Activated naive CD8-positive, alpha-beta T cell treated with anti-CD3 and anti-CD28 coated beads, Interleukin-2, amount 50 U/mL, for 16 hours (primary cell): ENCODE measurements at regions not wholly inside any gene's neighbourhood (a gene's known extent, or its start where the extent isn't known, plus 50 kb on each side); places are given as distances from the start of the nearest gene placed in this dataset.
"Not testable (repeated sequence)": the region's sequence is repeated elsewhere in the genome, so short reads cannot be mapped to it uniquely, and the experiment has no call there.

Source experiments
- DNase-seq: peaks from one replicate; pipeline ENCODE4 v3.0.0-alpha.2; 2020; ENCODE audit warnings: low read depth, low spot score

DNA sequence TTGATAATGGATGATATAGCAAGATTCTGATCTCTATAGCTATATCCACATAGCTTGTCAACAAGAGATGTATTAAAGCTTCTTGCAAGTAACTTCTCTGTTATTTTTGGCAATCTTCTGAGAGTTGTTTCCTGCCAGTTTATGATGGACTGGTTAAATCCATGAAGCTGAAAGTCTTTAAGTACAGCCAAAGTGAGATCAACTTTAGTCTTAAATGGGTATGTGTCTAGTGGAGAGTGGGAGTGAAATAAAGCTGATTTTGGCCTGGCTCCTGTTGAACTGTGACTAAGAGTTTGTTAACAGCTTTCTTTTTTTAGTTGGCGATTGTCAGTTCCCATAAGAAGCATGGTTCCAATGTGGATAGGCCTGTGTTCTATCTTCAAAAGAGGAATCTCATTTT lies 350.9 kb upstream of the PCSK5 start:
- DNase-seq = no peak

DNA sequence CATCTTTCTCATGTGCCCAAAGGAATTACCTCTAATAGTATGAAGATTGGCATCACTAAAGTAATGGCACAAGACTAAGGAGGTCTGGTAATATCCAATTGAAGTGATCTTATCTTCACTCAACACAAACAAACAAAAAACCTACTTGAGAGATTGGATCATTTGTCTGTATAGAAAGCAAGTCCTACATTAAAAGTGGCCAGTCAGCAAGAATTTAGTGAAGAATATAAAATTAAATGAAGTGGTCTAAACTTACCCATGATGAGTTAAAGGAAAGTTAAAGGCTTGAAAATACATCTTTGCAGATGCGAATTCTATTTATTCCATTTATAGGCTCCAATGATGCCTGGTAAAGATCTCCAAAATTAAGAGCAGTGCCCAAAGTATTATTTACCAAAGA lies 350.3 kb upstream of the PCSK5 start:
- DNase-seq = no peak

- DNase-seq = no peak
Measured at GRCh38 chr9:75541734-75542133, 348.7 kb upstream of the PCSK5 start.

- DNase-seq = no peak
Measured at GRCh38 chr9:75544815-75545214, 345.7 kb upstream of the PCSK5 start.

DNA sequence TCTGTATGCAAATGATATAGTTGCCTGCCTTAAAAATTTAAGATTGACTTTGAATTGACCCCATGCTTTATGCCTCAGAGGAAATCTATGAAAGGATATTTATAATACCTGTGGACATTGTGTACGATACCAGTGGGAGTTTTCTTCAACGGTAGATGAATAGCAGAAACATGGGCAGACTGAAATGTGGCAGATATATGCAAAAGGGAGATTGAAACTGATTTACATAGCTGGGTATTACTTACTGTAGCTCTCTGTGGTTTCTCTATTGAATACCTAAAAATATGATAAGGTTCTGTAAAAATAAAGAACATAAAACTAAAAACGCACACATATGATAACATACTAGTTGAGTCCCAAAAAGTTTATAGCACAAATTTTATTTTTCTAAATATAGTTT lies 345.2 kb upstream of the PCSK5 start:
- DNase-seq = no peak

DNA sequence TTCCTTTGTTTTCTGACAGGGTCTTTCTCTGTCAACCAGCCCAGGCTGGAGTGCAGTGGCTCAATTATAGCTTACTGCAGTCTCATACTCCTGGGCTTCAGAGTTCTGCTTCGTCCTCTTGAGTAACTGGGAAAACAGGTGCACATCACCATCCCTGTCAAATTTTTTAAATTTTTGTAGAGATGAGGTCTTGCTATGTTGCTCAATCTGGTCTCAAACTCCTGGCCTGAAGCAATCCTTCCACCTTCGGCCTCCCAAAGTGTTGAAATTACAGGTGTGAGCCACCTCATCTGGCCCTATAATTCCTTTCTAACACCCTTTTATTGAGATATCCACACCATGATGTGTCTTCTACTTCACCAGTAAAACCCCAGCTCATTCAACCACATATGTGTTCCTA lies 341.6 kb upstream of the PCSK5 start:
- no peak for DNase-seq

- DNase-seq = no peak
Measured at GRCh38 chr9:75551861-75552260, 338.6 kb upstream of the PCSK5 start.

- DNase-seq = no peak
Measured at GRCh38 chr9:75552941-75553340, 337.5 kb upstream of the PCSK5 start.

- DNase-seq = not testable (repeated sequence)
Measured at GRCh38 chr9:75566813-75567212, 323.7 kb upstream of the PCSK5 start.

DNA sequence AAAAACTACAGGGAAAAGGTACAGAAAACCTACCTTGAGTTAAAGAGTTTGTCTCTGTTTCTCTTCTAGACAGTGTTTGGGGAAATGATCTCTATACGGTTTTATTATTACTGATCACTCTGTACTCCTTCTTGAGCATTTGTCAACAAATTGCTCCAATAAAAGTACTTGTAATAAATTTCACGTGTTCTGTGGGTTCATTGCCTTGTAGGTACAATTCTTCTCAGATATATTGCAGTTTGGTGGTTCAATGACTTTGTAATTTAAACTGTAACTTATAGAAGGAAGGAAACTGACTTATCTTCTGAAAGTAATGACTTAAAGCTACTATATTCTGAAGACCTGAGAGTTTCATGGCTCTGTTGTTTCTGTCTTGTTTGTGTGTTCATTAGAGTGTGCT lies 319.9 kb upstream of the PCSK5 start:
- no peak for DNase-seq

DNA sequence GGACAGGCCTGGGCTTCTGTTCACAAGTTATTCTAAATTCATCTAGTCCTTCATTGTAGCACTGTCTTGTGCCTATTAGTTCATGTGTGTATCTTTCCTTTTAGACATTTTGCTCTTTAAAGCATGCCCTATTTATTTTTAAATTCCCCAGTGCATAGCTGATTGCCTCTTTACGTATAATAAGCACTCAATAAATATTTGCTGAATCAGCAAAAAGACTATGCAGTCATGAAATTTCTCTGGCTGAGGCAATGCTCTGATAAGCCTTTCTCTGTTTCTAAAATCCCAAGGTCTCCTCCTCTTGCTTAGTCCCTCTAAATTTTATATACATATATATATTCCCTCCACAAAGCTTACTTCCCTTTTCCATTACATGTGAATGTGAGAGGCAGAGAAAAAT lies 315.9 kb upstream of the PCSK5 start:
- no peak for DNase-seq

DNA sequence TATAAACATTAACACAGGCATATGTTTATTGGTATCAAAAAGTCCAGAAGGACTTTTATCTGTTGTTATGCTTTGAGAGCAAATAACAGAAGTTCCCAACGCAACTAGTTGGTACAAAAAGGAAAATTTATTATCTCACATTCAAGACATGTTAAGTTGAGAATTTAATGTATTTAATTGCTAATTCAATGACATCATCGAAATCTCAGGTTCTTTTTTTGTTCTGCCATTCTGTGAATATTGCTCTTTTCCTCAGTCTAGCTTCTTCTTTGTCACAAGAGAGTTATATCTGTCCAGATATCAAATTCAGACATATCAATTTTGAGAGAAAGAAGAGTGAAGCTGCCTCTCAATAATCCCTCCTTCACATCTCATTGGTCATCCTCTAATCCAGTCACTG lies 307.6 kb upstream of the PCSK5 start:
- DNase-seq = no peak

GRCh38 chr9:75588808-75589207 lies 301.7 kb upstream of the PCSK5 start:
- DNase-seq = no peak

GRCh38 chr9:75589497-75589896 lies 301.0 kb upstream of the PCSK5 start:
- no peak for DNase-seq

DNA sequence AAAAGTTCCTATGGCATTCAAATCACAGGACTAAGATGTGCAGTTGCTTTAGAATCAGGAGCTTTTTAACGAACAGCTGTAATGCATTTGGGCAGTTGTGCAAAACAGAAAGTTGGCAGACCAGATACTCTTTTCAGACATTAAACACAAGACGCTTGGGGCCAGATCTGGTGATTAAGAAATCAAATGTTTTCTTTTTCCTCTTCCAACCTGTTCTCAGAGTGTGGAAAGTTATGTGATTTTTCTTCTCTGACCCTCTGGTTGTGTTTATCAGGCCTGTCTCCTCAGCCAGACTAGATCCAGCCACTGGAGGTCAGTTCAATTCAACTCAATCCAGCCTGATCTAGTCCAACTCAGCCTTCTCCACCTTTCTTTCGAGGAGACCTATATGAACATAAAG lies 298.5 kb upstream of the PCSK5 start:
- no peak for DNase-seq

DNA sequence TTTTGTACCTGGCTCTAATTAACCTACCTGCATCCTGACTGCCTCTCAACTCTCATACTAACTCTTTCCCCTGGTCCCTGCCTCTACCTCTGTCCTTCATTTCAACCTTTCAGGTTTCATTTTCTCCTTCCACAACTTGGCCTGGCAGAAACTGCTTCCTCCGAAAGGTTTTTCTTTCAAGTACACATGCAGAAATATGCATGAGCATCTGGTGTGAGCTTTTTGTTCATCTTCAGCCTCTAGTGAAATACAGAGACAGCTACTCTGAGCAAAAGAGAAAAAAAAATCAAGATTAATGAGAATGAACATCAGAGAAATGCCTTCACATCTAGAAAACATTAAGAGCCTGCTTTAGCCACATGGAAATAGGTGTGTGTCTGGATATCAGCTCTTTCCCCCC lies 297.9 kb upstream of the PCSK5 start:
- DNase-seq = no peak

GRCh38 chr9:75593920-75594319 lies 296.6 kb upstream of the PCSK5 start:
- no peak for DNase-seq

- DNase-seq = no peak
Measured at GRCh38 chr9:75599126-75599525, 291.3 kb upstream of the PCSK5 start.

DNA sequence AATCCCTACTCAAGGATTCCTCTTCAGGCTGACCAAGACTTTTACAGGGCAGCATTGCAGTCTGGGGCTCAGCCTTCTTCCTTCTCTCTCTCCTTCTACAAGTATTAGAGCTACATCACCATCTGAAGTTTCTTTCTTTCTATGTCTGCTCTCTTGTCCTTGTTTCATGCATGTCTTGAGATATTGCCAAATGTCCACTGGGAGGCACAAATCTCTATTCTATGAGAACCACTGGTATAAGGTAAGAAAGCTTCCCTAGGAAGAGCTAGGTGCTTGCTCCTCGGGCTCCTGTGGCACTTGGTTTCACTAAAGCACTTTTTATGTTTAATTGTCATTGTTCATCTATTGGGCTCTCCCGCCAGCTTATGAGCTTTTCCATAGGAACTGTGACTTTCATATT lies 289.2 kb upstream of the PCSK5 start:
- no peak for DNase-seq

DNA sequence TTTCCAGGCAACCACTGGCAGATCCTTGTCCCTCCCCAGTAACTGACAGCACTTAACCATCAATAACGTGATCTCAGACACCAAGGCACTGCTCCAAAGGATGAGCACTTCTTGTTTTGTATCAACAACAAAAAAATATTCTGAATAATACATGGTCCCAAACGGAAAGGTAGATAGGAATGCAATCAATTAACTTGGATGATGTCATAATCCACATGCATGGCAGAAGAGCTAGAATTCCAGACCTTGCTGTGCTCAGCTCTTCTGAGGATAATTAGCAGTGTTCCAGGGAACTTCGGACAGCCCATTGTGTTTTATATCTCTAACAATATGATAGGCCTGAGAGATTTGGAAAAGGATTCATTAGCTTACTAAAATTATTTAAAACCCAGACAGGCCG lies 288.4 kb upstream of the PCSK5 start:
- DNase-seq = no peak

DNA sequence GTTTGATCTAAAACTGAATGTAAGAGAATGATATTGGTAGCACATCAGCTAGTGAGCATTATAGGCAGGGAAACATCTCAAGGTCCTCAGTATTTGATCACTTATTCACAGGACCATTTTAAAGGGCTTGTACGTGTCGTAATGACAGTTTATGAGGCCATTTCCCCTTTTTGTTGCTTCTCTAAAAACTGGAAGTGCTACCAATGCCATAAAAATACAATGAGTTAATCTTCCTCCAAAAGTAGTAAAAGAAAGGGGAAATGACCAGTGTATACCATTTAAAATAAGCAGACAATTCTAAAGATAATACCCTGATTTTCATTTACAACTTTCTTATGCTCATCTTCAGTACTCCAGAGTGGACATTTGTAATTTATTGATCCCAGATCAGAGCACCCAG lies 285.8 kb upstream of the PCSK5 start:
- DNase-seq = no peak

DNA sequence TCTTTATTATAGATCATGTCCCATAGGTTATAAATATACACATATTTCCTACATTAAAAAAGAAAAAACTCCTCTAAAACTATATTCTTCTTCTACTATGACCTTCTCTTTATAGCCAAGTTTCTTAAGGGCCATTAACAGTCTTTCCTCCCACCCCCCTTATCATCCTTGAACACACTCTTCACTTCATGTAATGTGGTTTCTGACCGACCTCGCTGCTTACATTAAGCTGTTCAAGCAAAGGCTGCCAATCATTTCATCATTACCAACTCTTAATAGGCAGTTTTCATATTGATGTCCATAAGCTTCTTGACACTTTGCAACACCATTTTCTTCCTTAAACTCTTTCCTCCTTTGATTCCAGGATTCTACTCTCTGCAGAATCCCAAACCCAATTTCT lies 283.0 kb upstream of the PCSK5 start:
- DNase-seq = no peak

GRCh38 chr9:75609401-75609800 lies 281.1 kb upstream of the PCSK5 start:
- no peak for DNase-seq

DNA sequence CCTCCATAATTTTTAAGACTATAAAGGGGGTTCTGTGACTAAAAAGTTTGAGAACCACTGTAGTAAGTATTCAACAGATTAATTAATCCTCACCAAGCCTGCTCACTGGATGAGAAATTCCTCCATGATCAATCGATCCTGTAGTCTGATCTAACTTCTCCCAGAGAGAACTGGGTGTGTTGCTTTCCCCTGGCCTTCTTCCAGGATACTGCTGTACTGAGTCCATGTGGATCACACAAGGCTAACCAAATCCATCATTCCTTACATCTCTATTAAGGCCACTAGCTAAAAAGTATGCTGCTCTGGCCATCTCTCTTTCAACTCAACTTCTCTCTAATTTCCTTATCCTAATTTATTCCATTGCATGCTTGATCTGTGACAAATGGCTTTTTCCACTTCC lies 280.2 kb upstream of the PCSK5 start:
- DNase-seq = no peak

GRCh38 chr9:75612205-75612604 lies 278.3 kb upstream of the PCSK5 start:
- DNase-seq = no peak
